Stimulated activated CD8-positive, alpha-beta memory T cell treated with anti-CD3 and anti-CD28 coated beads, Interleukin-12 subunit alpha, Interleukin-12 subunit beta, amount 100 ng/mL, for 1 hour (primary cell): ENCODE measurements at regions not wholly inside any gene's neighbourhood (a gene's known extent, or its start where the extent isn't known, plus 50 kb on each side); places are given as distances from the start of the nearest gene placed in this dataset.
"Not testable (repeated sequence)": the region's sequence is repeated elsewhere in the genome, so short reads cannot be mapped to it uniquely, and the experiment has no call there.

Source experiments
- DNase-seq: peaks from one replicate; pipeline ENCODE4 v3.0.0-alpha.2; 2020; ENCODE audit warnings: low read depth

- no peak for DNase-seq
These were observed 230.0 kb upstream of the MGAT5 start for GRCh38 chr2:134023854-134024253.

DNA sequence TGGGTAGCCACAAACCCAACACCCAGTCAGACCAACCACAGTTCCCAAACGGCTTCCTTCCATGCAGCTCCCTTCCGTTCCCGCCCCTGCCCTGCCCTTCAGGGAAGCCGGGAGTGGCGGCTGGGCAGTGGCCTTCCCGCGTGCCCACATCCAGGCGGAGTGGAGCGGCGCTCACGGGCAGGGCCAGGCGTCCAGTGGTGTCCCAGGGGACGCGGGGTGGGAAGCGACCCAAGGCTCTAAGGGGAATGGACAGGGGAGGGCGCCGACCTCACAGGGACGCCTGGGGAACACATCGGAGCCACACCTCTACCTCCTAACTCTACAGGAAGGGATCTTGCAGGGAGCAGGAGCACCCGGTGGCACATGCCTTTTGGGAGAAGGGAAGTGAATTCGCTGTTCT is 225.9 kb upstream of the MGAT5 start:
- DNase-seq, result no peak

DNA sequence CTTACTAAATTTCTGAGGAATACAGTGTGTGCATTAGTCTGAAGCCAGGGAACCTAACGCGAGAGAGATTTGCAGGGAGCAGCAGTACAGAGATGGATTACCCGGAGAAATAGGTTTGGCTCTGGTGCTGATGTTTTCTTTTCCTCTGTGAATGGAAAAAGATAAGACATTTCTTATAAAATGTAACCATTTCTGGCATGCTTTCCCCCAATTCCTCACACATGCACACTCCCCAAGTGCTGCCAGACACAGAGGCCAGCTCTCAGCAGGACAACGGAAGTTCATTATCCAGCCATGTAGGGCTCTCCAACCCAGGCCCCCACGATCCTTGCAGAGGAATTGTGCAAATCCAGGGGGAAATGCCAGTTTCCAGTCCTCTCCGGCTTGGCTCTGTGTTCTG is 224.5 kb upstream of the MGAT5 start:
- no peak for DNase-seq

DNA sequence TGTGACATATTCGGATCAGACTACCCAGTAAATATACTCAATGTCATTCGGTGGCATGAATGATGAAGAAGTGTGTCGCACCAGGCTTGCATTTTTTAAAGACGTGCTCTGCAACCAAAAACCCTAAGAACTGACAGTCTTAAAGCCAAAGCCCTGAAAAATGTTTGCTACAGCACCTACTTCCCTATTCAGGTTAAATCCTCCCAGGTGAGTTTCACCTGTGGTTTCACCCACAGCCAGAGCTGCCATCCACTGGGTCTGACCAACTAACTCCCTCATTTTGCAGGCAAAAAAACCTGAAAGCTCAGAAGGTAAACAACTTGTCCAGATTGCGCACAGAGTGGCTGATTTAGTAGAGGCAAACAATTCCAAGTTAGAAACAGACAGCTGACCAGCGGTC is 222.3 kb upstream of the MGAT5 start:
- no peak for DNase-seq

- no peak for DNase-seq
These were observed 218.1 kb upstream of the MGAT5 start for GRCh38 chr2:134035605-134036370.

DNA sequence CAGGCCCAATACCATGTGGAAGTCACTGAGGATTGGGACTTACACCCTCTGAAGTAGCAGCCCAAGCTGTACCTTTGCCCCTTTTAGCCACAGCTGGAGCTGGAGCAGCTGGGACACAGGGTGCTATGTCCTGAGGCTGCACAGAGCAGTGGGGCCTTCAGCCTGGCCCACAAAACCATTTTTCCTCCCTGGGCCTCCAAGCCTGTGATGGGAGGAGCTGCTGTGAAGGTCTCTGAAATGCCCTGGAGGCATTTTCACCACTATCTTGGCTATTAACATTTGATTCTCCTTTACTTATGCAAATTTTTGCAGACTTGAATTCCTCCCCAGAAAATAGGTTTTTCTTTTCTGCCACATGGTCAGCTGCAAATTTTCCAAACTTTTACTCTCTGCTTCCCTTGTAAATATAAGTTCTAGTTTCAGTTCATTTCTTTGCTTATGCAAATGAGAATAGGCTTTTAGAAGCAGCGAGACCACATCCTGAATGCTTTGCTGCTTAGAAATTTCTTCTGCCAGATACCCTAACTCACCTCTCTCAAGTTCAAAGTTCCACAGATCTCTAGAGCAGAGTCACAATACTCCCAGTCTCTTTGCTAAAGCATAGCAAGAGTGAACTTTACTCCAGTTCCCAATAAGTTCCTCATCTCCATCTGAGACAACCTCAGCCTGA is 213.8 kb upstream of the MGAT5 start:
- DNase-seq, result no peak

DNA sequence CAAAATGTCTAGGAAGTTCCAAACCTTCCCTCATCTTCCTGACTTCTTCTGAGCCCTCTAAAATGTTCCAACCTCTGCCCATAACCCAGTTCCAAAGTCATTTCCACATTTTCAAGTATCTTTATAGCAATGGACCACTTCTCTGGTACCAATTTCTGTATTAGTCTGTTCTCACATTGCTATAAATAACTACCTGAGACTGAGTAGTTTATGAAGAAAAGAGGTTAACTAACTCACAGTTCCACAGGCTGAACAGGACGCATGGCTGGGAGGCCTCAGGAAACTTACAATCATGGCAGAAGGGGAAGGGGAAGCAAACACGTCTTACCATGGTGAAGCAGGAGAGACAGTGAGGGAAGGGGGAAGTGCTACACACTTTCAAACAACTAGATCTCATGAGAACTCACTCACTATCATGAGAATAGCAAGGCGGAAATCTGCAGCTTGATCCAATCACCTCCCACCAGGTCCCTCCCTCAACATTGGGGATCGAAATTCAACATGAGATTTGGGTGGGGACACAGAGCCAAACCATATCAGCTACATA is 213.2 kb upstream of the MGAT5 start:
- DNase-seq, result not testable (repeated sequence)

GRCh38 chr2:134041877-134042276 is 212.0 kb upstream of the MGAT5 start:
- no peak for DNase-seq

- not testable (repeated sequence) for DNase-seq
These were observed 210.8 kb upstream of the MGAT5 start for GRCh38 chr2:134043028-134043427.

GRCh38 chr2:134052173-134052572 is 201.7 kb upstream of the MGAT5 start:
- DNase-seq, result no peak

GRCh38 chr2:134056173-134056572 is 197.7 kb upstream of the MGAT5 start:
- no peak for DNase-seq

- DNase-seq, result not testable (repeated sequence)
These were observed 192.8 kb upstream of the MGAT5 start for GRCh38 chr2:134061066-134061465.

DNA sequence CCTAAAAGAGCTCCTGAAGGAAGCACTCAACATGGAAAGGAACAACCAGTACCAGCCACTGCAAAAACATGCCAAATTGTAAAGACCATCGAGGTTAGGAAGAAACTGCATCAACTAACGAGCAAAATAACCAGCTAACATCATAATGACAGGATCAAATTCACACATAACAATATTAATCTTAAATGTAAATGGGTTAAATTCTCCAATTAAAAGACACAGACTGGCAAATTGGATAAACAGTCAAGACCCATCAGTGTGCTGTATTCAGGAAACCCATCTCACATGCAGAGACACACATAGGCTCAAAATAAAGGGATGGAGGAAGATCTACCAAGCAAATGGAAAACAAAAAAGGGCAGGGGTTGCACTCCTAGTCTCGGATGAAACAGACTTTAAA is 191.6 kb upstream of the MGAT5 start:
- DNase-seq, result not testable (repeated sequence)

DNA sequence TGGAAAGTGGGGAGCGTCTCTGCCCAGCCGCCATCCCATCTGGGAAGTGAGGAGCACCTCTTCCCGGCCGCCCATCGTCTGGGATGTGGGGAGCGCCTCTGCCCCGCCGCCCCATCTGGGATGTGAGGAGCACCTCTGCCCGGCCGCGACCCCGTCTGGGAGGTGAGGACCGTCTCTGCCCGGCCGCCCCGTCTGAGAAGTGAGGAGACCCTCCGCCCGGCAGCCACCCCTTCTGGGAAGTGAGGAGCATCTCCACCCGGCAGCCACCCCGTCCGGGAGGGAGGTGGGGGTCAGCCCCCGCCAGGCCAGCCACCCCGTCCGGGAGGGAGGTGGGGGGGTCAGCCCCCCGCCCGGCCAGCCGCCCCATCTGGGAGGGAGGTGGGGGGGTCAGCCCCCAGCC is 190.0 kb upstream of the MGAT5 start:
- not testable (repeated sequence) for DNase-seq

- DNase-seq, result no peak
These were observed 183.6 kb upstream of the MGAT5 start for GRCh38 chr2:134070281-134070741.

DNA sequence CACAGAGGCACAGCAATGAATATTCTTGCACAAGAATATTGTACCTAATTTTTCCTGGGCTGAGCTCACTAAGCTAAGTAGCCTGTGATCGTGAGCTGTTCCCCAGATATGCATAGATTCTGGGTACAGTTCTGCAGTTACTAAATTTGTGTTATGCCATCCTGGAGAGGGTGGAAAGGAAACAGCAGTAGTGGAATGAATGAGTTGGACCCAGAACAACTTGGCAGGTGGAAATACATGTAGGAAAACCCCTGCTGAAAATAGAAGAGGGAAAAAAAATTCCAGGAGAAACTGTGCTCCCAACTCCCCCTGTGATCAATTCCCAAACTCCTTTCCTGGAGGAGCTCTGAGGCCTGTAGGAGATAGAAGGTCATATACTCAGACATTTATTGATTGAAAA is 181.5 kb upstream of the MGAT5 start:
- no peak for DNase-seq

GRCh38 chr2:134073023-134073422 is 180.8 kb upstream of the MGAT5 start:
- no peak for DNase-seq

DNA sequence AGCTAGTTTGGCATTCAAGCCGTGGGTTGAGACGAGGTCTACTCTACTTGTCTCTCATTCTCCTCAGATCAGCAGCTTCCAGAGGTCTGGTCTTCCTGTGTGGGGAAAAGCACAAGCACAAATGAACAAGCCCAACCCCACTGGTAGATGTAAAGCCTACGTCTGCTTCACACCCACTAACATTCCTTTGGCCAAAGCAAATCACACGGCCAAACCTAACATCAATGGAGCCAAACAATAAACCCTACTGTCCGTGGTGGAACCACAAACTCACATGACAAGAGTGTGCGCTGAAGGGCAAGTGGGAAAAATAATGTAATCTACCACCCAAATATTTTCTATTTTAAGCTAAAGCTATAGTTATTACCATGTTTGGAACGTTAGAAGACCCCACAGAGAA is 179.3 kb upstream of the MGAT5 start:
- DNase-seq, result no peak

DNA sequence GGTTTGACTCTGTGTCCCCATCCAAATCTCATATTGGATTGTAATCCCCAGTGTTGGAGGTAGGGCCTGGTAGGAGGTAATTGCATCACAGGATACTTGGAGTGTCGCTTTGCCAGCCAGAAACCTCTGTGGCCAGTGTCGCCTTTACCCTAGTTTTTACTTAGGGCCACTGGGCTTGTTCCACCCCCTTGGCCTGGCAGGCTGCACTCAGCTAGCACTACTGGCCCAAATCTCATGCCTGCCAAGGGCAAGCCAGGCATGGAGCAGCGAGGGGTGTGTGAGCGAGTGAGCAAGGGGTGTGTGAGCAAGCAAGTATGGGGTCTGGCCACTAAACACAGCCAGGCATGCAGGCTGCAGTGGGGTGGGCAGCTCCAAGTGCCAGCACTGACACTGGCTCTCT is 178.7 kb upstream of the MGAT5 start:
- DNase-seq, result no peak

DNA sequence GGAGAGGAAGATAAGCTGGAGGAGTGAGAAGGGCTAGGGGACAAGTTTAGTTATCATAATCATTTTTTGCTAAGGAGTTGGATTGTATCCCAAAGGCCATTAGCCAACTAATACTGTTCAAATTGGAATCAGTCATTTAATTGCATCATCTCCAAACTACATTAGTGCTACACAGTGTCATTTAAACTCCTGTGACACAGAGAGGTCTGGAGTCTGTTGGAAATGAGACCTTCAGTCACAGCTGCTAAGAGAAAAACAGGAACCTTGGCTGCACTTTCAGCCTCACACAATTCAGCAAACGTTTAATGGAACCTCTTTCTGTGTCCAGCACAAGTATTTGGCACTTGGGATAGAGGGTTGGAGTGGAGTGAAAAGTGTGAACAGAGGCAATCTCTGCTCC is 175.5 kb upstream of the MGAT5 start:
- DNase-seq, result no peak

DNA sequence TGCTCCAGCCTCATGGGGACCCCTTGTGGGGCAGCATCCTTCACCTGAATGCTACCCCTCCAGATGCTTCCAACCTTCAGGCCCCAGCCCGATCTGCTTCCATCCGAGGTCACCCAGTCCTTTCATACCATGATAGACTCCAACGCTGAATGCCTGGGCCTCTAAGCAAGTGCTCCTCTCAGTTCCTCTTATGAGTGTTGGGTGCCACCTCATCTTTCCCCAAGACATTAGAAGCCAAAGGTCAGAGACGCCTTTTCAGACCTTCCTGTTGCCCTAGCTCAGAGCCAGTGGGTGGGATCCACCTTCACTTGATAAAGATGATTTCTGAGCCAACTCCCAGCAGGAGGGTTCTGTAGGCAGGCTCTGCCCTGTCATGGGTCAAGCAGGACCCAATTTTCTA is 174.5 kb upstream of the MGAT5 start:
- no peak for DNase-seq

DNA sequence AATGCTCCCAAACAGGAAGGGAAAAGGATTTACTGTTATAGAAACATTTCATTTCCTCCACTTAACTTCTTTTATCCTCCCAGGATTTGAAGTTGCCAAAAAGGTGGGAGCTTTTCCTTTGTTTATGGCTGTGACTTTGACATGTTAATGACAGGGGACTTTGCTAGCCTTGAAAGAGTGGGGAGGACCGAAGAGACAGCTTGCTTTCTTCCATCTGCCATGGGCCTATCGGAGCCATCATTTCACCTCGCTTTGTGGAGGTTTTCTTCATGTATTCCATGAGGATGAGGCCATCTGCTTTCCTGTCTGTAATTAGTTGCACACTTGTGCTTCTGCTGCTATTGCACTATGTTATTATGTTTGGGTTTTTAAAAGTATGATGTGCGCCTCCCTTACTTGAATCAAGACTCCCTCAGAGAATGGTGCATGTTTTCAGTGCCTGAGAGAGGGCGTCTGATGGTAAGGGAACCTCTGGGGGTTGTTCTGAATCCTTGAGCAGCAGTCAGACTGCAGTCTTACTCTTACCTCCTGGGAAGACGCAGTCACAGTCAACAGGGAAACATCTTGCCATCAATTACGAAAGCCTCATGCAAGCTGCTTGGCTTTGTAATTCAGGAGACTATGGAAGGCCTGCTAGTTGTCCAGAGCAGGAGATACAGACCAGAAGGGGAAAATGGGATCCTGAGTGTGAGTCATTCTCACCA is 173.3 kb upstream of the MGAT5 start:
- no peak for DNase-seq
